NCI-H1105 (cell line): ENCODE measurements at regions not wholly inside any gene's neighbourhood (a gene's known extent, or its start where the extent isn't known, plus 50 kb on each side); places are given as distances from the start of the nearest gene placed in this dataset.
A peak's percentile ranks its signal among the peaks of the same experiment; 100 is the strongest.
"Not testable (repeated sequence)": the region's sequence is repeated elsewhere in the genome, so short reads cannot be mapped to it uniquely, and the experiment has no call there.

ENCODE experiments used
- DNase-seq: peaks from one replicate; lab custom pipeline; 2025; lab: John Stamatoyannopoulos, UW

GRCh38 chr9:82790875-82791274 lies 272.1 kb downstream of the RASEF start:
- DNase-seq = no peak

- no peak for DNase-seq
Measured at GRCh38 chr9:82791692-82792091, 271.2 kb downstream of the RASEF start.

- peak; percentile 61 for DNase-seq
Measured at GRCh38 chr9:82797534-82797933, 265.4 kb downstream of the RASEF start.

GRCh38 chr9:82799286-82799685 lies 263.7 kb downstream of the RASEF start:
- no peak for DNase-seq

- no peak for DNase-seq
Measured at GRCh38 chr9:82805027-82805426, 257.9 kb downstream of the RASEF start.

GRCh38 chr9:82808478-82808877 lies 254.5 kb downstream of the RASEF start:
- no peak for DNase-seq

GRCh38 chr9:82810915-82811314 lies 252.0 kb downstream of the RASEF start:
- DNase-seq = no peak

GRCh38 chr9:82819260-82819659 lies 243.7 kb downstream of the RASEF start:
- DNase-seq = no peak

GRCh38 chr9:82820186-82820585 lies 242.8 kb downstream of the RASEF start:
- no peak for DNase-seq

GRCh38 chr9:82829818-82830217 lies 233.1 kb downstream of the RASEF start:
- DNase-seq = peak; percentile 82

GRCh38 chr9:82865524-82865923 lies 197.4 kb downstream of the RASEF start:
- DNase-seq = no peak

- no peak for DNase-seq
Measured at GRCh38 chr9:82880336-82881050, 182.4 kb downstream of the RASEF start.

- no peak for DNase-seq
Measured at GRCh38 chr9:82882138-82882537, 180.8 kb downstream of the RASEF start.

GRCh38 chr9:82882748-82883147 lies 180.2 kb downstream of the RASEF start:
- DNase-seq = no peak

- no peak for DNase-seq
Measured at GRCh38 chr9:82883436-82883835, 179.5 kb downstream of the RASEF start.

- DNase-seq = not testable (repeated sequence)
Measured at GRCh38 chr9:82883974-82884373, 179.0 kb downstream of the RASEF start.

GRCh38 chr9:82890401-82890800 lies 172.5 kb downstream of the RASEF start:
- no peak for DNase-seq

- DNase-seq = no peak
Measured at GRCh38 chr9:82890865-82891264, 172.1 kb downstream of the RASEF start.

- DNase-seq = no peak
Measured at GRCh38 chr9:82891321-82891720, 171.6 kb downstream of the RASEF start.

GRCh38 chr9:82893549-82893948 lies 169.4 kb downstream of the RASEF start:
- DNase-seq = no peak

GRCh38 chr9:82894548-82894947 lies 168.4 kb downstream of the RASEF start:
- DNase-seq = no peak

GRCh38 chr9:82894961-82895821 lies 167.8 kb downstream of the RASEF start:
- no peak for DNase-seq

- DNase-seq = no peak
Measured at GRCh38 chr9:82895822-82896110, 167.2 kb downstream of the RASEF start.

- DNase-seq = no peak
Measured at GRCh38 chr9:82903503-82903902, 159.4 kb downstream of the RASEF start.
